NK-92 treated with Interleukin-12 subunit alpha and Interleukin-12 subunit beta, amount 100 ng/mL, for 24 hours (cell line): ENCODE measurements at regions not wholly inside any gene's neighbourhood (a gene's known extent, or its start where the extent isn't known, plus 50 kb on each side); places are given as distances from the start of the nearest gene placed in this dataset.

Source experiments
- DNase-seq: peaks from one replicate; lab custom pipeline; 2025; lab: John Stamatoyannopoulos, UW

GRCh38 chr13:100940658-100941057, 266.1 kb upstream of the TMTC4 start:
- no peak for DNase-seq

DNA sequence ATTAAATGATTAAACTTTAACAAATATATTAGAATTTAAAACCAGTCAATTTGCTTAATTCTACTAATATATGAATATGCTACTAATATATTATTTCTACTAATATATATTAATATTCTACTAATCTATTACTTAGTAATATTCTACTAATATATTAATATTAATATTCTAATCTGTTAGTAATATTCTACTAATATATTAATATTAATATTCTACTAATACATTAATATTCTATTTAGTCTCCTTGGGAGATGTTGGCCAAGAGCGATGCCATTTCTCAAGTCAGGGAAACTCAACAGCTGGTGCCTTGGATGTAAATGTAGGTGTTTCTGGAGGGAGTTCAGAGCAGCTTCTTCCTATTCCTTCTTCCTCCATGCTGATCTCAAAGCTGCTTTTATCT, 259.2 kb upstream of the TMTC4 start:
- DNase-seq = no peak

GRCh38 chr13:100922599-100922998, 248.0 kb upstream of the TMTC4 start:
- DNase-seq = no peak

GRCh38 chr13:100921139-100921538, 246.5 kb upstream of the TMTC4 start:
- DNase-seq = no peak

GRCh38 chr13:100917011-100917410, 242.4 kb upstream of the TMTC4 start:
- DNase-seq = no peak

- no peak for DNase-seq
These were observed 238.5 kb upstream of the TMTC4 start for GRCh38 chr13:100913143-100913542.

DNA sequence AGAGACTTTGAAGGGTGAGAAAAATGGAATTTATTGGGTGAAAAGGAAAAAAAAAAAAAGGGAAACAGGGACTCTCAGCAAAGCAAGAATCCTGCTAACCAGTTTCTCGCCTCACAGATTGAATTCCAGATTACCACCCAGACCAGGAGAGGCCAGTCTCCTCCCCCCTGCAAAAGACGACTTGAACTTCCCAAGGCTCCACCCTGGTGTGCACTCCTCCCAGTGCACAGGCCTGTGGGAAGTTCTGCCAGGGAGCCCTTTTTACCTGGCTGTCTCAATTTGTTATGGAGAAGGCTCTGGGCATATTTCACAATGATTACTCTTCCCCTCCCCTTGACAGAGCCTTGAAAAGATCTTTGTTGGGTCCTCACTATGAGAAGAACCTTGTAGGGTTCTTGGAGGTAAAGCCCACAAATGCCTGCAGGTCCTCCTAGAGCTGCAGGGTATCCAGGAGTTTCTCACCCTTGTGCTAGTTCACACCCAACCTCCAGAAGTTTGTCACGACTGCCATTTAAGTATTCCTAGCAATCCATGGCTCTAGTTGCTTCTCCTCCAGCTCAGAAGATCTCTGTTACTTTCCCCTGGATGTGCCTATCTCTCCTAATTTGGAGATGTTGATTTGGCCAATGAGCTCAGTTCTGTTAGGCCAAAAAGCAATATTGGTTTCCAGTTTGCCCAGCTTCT, 229.8 kb upstream of the TMTC4 start:
- no peak for DNase-seq

DNA sequence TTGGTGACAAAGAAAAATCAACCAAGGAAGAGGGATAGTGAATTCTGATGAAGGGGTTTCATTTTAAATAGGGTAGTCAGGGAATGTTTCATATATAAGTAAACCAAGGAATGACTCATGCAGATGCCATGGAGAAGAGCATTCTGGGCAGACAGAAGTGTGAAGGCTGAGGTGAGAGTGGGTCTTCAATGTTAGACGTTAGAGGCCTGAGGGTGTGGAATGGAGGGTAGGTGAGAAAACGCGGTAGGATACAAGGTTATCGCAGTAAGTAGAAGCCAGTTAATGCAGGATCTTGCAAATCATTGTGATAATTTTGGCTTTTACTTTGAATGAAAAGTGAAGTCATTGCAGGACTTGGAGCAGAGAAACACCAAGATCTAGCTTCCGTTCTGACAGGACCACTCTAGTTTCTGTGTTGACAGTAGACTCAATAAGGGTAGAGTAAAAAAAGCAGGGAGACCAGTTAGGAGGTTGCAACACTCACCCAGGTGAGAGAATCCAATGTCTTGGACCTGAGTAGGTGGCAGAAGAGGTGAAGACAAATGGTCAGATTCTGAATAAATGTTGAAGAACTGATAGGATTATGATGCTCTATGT, 225.2 kb upstream of the TMTC4 start:
- DNase-seq = no peak

DNA sequence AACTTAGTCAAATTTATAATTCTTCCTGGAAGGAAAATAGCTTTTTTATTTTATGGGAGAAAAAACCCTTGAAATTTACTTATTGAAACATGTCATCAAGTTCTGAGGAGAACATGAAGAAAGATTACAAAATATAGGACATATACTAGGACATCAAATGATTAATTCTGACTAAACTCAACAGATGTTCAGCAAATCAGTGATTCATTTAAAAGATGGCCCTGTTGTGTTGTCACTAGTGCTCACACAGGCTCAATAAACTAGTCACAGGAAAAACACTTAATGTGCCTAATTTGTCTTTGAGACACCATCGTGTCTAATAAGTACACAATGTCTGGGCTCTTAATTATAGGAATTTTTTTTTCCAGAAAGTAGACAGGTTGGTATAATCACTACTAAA, 223.8 kb upstream of the TMTC4 start:
- no peak for DNase-seq

- DNase-seq = no peak
These were observed 221.1 kb upstream of the TMTC4 start for GRCh38 chr13:100895651-100896050.

DNA sequence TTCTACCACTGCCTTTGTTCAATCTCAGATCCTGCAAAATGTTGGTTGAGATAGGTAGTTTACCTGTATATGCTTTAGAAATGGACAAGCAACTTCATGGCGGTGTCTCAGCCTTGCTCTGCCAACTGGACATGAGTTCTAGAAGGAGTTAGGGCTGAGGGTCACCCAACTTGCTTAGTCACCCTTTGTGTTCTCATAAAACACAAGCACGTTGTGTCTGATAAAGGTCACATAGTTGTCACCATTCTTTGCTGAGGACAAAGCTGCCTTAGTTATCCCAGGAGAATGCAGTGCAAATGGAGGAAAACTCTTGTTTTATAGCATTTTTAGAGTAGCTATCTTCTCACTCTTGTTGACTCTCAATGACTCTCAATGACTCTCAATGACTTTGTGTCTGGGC, 218.4 kb upstream of the TMTC4 start:
- DNase-seq = no peak

DNA sequence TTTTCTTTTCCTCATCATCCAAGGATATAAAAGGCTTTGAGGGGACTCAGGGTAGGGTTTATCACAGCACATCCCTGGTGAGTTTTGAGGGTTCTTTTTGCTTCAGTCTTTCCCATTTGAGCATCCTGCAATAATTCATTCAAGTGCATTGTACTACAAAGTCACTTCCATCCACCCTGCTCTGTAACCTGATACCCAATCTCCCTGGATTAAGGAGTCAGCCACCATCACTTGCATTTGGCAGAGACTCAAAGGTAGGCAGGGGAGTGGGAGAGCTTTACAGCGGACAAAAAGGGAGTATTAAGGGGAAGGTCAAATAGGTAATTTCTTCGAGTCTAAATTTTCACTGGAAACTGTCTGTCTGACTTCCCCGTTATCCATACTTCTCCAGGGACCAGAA, 216.1 kb upstream of the TMTC4 start:
- no peak for DNase-seq

DNA sequence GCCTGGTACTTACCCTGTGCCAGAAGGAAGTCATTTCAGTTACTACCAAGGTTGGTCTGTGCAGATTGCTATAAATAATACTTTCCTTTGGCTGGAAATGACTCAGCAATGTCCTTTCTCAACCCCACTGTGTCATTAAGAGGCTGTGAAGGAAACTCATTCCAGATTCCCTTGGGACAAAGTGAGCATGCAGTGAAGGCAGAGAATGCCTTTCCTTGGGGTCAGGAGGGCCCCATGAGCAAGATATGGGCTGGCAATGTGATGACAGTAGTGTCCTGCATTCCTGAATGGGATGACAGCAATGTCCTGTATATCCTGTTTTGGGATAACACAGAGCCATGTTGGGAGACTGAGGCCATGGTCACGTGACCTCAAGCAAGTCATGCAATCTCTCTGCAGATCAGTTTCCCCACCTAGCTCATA, 213.1 kb upstream of the TMTC4 start:
- no peak for DNase-seq

- no peak for DNase-seq
These were observed 208.9 kb upstream of the TMTC4 start for GRCh38 chr13:100883453-100883852.

GRCh38 chr13:100881291-100881864, 206.8 kb upstream of the TMTC4 start:
- DNase-seq = no peak

DNA sequence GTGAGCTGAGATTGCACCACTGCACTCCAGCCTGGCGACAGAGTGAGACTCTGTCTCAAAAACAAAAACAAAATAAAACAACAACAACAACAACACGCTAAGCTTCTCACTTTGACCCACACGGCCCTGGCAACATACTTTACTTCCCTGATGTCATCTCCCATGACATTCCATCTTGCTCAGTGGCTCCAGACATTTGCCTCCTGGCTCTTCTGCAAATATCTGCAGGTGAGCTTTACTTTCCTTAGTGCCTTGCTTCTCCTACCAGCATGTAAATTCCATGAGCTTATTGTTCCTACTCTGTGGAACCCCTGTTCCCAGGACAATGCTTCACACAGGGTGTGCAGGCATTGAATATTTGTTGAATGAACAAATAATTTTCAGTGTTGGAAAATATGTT, 205.6 kb upstream of the TMTC4 start:
- no peak for DNase-seq

- no peak for DNase-seq
These were observed 204.7 kb upstream of the TMTC4 start for GRCh38 chr13:100879255-100879654.

DNA sequence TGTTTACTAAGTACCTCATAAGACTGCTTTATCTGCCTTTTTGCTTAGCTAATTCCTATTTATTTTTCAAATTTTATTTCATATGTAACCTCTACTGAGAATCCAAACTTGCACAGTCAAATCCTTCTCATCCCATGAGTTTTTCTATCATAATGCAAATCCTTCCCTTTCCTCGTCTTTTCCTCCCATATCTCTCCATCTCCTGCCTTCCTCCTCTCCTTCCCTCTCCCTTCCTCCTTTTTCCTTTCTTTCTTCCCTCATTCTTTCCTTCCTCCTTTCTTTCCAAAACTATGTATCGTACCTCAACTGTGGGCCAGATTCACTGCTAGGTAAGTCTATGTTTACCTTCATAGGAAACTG, 201.4 kb upstream of the TMTC4 start:
- DNase-seq = no peak

DNA sequence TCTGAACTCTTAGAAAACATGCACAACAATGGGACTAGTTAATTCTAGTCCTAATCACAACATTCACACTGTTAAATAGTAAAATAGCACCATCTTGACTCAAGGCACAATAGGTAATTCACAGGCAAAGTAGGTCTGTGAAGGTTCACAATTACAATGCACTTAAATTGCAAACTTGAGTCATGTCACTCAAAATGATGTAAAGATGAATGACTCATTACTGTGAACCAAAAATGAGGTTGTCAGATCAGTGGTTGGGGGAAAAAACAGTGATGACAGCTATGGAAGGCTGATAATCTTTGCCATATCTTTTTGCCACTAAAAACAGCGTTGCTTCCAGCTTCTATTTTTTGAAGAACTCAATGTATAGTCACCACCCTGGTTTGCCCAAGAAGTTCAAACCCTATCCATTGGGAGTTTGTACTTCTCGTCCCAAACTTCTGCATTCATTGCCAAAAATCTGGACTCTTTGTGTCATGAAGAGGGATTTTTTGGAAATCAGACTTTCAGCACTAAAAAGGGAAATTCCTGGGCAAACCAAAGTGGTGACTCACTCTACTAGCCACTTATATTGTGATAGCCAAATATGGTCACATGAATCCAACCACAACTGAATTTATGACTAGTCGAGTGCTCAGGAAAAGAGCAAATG, 200.9 kb upstream of the TMTC4 start:
- DNase-seq = no peak

GRCh38 chr13:100872761-100873160, 198.2 kb upstream of the TMTC4 start:
- DNase-seq = no peak

GRCh38 chr13:100870898-100871297, 196.3 kb upstream of the TMTC4 start:
- DNase-seq = no peak

DNA sequence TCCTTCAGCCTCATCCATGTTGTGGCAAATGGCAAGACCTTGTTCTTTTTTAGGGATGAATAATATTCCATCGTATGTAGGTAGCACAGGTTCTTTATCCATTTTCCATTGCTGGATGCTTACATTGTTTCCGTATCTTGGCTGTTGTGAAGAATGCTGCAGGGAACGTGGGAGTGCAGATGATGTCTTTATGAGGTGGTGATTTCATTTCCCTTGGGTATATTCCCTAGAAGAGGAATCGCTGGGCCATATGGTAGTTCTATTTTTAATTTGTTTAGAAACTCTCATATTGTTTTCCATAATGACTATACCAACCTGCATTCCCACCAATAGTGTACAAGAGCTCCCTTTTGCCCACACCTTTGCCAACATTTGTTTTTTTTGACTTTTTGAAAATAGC, 186.3 kb upstream of the TMTC4 start:
- no peak for DNase-seq

DNA sequence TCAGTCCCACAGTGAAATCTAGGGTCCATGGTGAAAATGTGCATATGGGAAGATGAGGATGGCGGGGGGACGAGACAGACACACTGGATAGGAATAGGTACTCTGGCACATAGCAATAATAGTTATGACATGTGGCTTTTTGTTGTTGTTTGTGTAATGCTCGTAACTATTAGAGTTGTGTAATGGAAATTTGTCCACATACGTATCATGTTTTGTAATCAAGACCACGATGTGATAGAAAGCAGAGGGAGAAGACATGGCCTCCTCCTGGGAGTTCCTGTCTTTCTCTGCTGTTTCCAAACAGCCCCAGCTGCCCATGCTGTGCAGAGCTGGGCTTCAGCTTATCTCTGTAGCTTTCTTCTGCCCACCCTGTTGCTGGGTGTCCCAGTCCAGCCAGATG, 185.3 kb upstream of the TMTC4 start:
- no peak for DNase-seq
